ENCODE measurements at regions not wholly inside any gene's neighbourhood (a gene's known extent, or its start where the extent isn't known, plus 50 kb on each side); places are given as distances from the start of the nearest gene placed in this dataset.

GRCh38 chr2:196314157-196314556 lies 142.8 kb upstream of the STK17B start:
- ATAC-seq (no peak), DNase-seq (no peak)
- TF ChIP-seq CTCF (IDR thresholded peaks at IDR 0.05), result no peak
- Mint-ChIP-seq H3K4me3 (no peak overlapping the region), H3K36me3 (no peaks in the 10 kb centered on the region), H3K4me1 (no peaks in the 10 kb centered on the region), H3K9me3 (no peaks in the 10 kb centered on the region), H3K27me3 (ENCODE audit: low read depth in 2 of 2) (peaks cover 5 to 16% of the 10 kb centered on the region in 2 donors), H3K27ac (no peak overlapping the region)
- no peak overlapping the region for H3K4me3 ChIP-seq (ENCODE audit: low read length)
- no peaks in the 10 kb centered on the region for H3K9me3 ChIP-seq (ENCODE audit: control insufficient read depth, insufficient read depth, low read length)
- intact Hi-C loops (cut with micrococcal nuclease), result no loop called here
- no CpG with 5 or more reads among the region's 1 CpG for WGBS (ENCODE audit: insufficient coverage)
- no peak overlapping the region for H3K27ac ChIP-seq (ENCODE audit: low read length)
- H3K4me1 ChIP-seq (ENCODE audit: control insufficient read depth, insufficient read depth, low read length), result no peaks in the 10 kb centered on the region
- H3K27me3 ChIP-seq (ENCODE audit: control insufficient read depth, insufficient read depth, low read length), result no peaks in the 10 kb centered on the region
- no peaks in the 10 kb centered on the region for H3K36me3 ChIP-seq (ENCODE audit: control insufficient read depth, insufficient read depth, low read length)

GRCh38 chr2:196314780-196315179 lies 143.4 kb upstream of the STK17B start:
- 85% methylated on average over 3 of the region's 4 CpGs for WGBS (ENCODE audit: insufficient coverage)
- TF ChIP-seq CTCF (IDR thresholded peaks at IDR 0.05), result no peak
- no peak overlapping the region for H3K27ac ChIP-seq (ENCODE audit: low read length)
- Mint-ChIP-seq H3K4me1 (no peaks in the 10 kb centered on the region), H3K27ac (no peak overlapping the region), H3K36me3 (no peaks in the 10 kb centered on the region), H3K9me3 (no peaks in the 10 kb centered on the region), H3K27me3 (ENCODE audit: low read depth in 2 of 2) (peaks cover 5 to 16% of the 10 kb centered on the region in 2 donors), H3K4me3 (no peak overlapping the region)
- H3K9me3 ChIP-seq (ENCODE audit: control insufficient read depth, insufficient read depth, low read length), result no peaks in the 10 kb centered on the region
- H3K36me3 ChIP-seq (ENCODE audit: control insufficient read depth, insufficient read depth, low read length), result no peaks in the 10 kb centered on the region
- no peaks in the 10 kb centered on the region for H3K4me1 ChIP-seq (ENCODE audit: control insufficient read depth, insufficient read depth, low read length)
- intact Hi-C loops (cut with micrococcal nuclease), result no loop called here
- H3K4me3 ChIP-seq (ENCODE audit: low read length), result no peak overlapping the region
- no peaks in the 10 kb centered on the region for H3K27me3 ChIP-seq (ENCODE audit: control insufficient read depth, insufficient read depth, low read length)
- no peak for ATAC-seq
- DNase-seq, result no peak

- H3K4me1 ChIP-seq (ENCODE audit: control insufficient read depth, insufficient read depth, low read length), result no peaks in the 10 kb centered on the region
- Mint-ChIP-seq H3K9me3 (no peaks in the 10 kb centered on the region), H3K27ac (no peak overlapping the region), H3K27me3 (ENCODE audit: low read depth in 2 of 2) (peaks cover 5 to 16% of the 10 kb centered on the region in 2 donors), H3K36me3 (no peaks in the 10 kb centered on the region), H3K4me1 (no peaks in the 10 kb centered on the region), H3K4me3 (no peak overlapping the region)
- intact Hi-C loops (cut with micrococcal nuclease), result no loop called here
- ATAC-seq (no peak), DNase-seq (no peak)
- TF ChIP-seq CTCF (IDR thresholded peaks at IDR 0.05), result no peak
- H3K27me3 ChIP-seq (ENCODE audit: control insufficient read depth, insufficient read depth, low read length), result no peaks in the 10 kb centered on the region
- no peak overlapping the region for H3K27ac ChIP-seq (ENCODE audit: low read length)
- H3K4me3 ChIP-seq (ENCODE audit: low read length), result no peak overlapping the region
- no peaks in the 10 kb centered on the region for H3K36me3 ChIP-seq (ENCODE audit: control insufficient read depth, insufficient read depth, low read length)
- 97% methylated on average over 2 of the region's 3 CpGs for WGBS (ENCODE audit: insufficient coverage)
- H3K9me3 ChIP-seq (ENCODE audit: control insufficient read depth, insufficient read depth, low read length), result no peaks in the 10 kb centered on the region
Observed at GRCh38 chr2:196315388-196316049, 144.1 kb upstream of the STK17B start.

- Mint-ChIP-seq H3K36me3 (no peaks in the 10 kb centered on the region), H3K4me1 (no peaks in the 10 kb centered on the region), H3K9me3 (no peaks in the 10 kb centered on the region), H3K27me3 (ENCODE audit: low read depth in 2 of 2) (peaks cover 5 to 16% of the 10 kb centered on the region in 2 donors), H3K27ac (no peak overlapping the region), H3K4me3 (no peak overlapping the region)
- Histone ChIP-seq H3K27me3 (ENCODE audit: control insufficient read depth, insufficient read depth, low read length) (no peaks in the 10 kb centered on the region), H3K4me3 (ENCODE audit: low read length) (no peak overlapping the region), H3K4me1 (ENCODE audit: control insufficient read depth, insufficient read depth, low read length) (no peaks in the 10 kb centered on the region), H3K36me3 (ENCODE audit: control insufficient read depth, insufficient read depth, low read length) (no peaks in the 10 kb centered on the region), H3K27ac (ENCODE audit: low read length) (no peak overlapping the region), H3K9me3 (ENCODE audit: control insufficient read depth, insufficient read depth, low read length) (no peaks in the 10 kb centered on the region)
- DNase-seq (no peak), ATAC-seq (no peak)
- no peak for TF ChIP-seq CTCF (IDR thresholded peaks at IDR 0.05)
- 93% methylated on average over 2 of the region's 4 CpGs for WGBS (ENCODE audit: insufficient coverage)
- intact Hi-C loops (cut with micrococcal nuclease), result no loop called here
Observed at GRCh38 chr2:196316050-196316430, 144.7 kb upstream of the STK17B start.
